ENCODE measurements at regions not wholly inside any gene's neighbourhood (a gene's known extent, or its start where the extent isn't known, plus 50 kb on each side); places are given as distances from the start of the nearest gene placed in this dataset.

GRCh38 chr4:128711361-128711760, 98.1 kb upstream of the JADE1 start:
- no peak for TF ChIP-seq CTCF (conservative IDR thresholded peaks at IDR 0.05; ENCODE audit: low read length)
- DNase-seq (ENCODE audit: low read depth), result no peak
- H3K4me3 ChIP-seq (ENCODE audit: low read length), result no peak overlapping the region

GRCh38 chr4:128709268-128709667, 100.2 kb upstream of the JADE1 start:
- TF ChIP-seq CTCF (conservative IDR thresholded peaks at IDR 0.05; ENCODE audit: low read length), result no peak
- no peak overlapping the region for H3K4me3 ChIP-seq (ENCODE audit: low read length)
- no peak for DNase-seq (ENCODE audit: low read depth)

- no peak for TF ChIP-seq CTCF (conservative IDR thresholded peaks at IDR 0.05; ENCODE audit: low read length)
- peak; percentile 89 for DNase-seq (ENCODE audit: low read depth)
- peak overlapping the region; percentile 39 for H3K4me3 ChIP-seq (ENCODE audit: low read length)
These were observed 101.6 kb upstream of the JADE1 start for GRCh38 chr4:128707864-128708263.

GRCh38 chr4:128703948-128704347, 105.6 kb upstream of the JADE1 start:
- no peak for TF ChIP-seq CTCF (conservative IDR thresholded peaks at IDR 0.05; ENCODE audit: low read length)
- DNase-seq (ENCODE audit: low read depth), result no peak
- no peak overlapping the region for H3K4me3 ChIP-seq (ENCODE audit: low read length)

- TF ChIP-seq CTCF (conservative IDR thresholded peaks at IDR 0.05; ENCODE audit: low read length), result no peak
- H3K4me3 ChIP-seq (ENCODE audit: low read length), result no peak overlapping the region
- DNase-seq (ENCODE audit: low read depth), result peak; percentile 43
These were observed 108.7 kb upstream of the JADE1 start for GRCh38 chr4:128700659-128701350.

GRCh38 chr4:128698386-128698785, 111.1 kb upstream of the JADE1 start:
- no peak overlapping the region for H3K4me3 ChIP-seq (ENCODE audit: low read length)
- TF ChIP-seq CTCF (conservative IDR thresholded peaks at IDR 0.05; ENCODE audit: low read length), result no peak
- DNase-seq (ENCODE audit: low read depth), result no peak

- no peak for DNase-seq (ENCODE audit: low read depth)
- no peak overlapping the region for H3K4me3 ChIP-seq (ENCODE audit: low read length)
- TF ChIP-seq CTCF (conservative IDR thresholded peaks at IDR 0.05; ENCODE audit: low read length), result no peak
These were observed 112.2 kb upstream of the JADE1 start for GRCh38 chr4:128697323-128697722.
